Breast epithelium (tissue), 3 donors: ENCODE measurements at regions not wholly inside any gene's neighbourhood (a gene's known extent, or its start where the extent isn't known, plus 50 kb on each side); places are given as distances from the start of the nearest gene placed in this dataset.

Experiments
- POLR2A ChIP-seq: fragments of 450-650 bp; IDR thresholded peaks from one replicate; pipeline ENCODE4 v1.6.1; 2016; ENCODE audit warnings: antibody characterized with exemption, mild to moderate bottlenecking, moderate library complexity
- POLR2AphosphoS5 ChIP-seq, 3 donors: sonication (generic); formaldehyde crosslinking; IDR thresholded peaks; one replicate each; pipeline ENCODE4 v1.6.1; 2017; ENCODE audit warnings: antibody characterized with exemption in 3 of 3
- TF ChIP-seq, protein P1 (sequence below), 3 donors: fragments of 450-650 bp; IDR thresholded peaks; one replicate each; pipeline ENCODE4 v1.5.1; 2016 to 2017; ENCODE audit warnings: antibody characterized with exemption in 3 of 3, mild to moderate bottlenecking in 3 of 3, moderate library complexity in 3 of 3

DNA sequence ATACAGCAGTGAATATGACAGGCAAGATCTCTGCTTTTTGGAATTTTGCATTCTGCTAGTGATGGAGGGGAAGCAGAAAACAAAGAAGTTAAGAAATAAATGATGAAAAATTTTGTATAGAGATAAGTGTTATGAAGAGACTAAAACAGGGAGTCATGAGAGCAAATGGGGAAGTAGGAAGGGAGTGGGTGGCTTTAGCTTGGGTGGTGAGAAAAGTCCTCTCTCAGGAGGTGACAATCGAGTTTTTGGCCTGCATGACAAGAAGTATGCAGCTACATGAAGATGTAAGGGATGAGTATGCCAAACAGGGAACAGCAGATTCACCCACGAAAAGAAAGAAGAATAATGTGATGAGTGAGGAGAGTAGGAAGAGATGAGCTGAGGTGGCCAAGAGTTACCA is 80.7 kb upstream of the MPPED2 start:
- TF ChIP-seq, protein P1, sequence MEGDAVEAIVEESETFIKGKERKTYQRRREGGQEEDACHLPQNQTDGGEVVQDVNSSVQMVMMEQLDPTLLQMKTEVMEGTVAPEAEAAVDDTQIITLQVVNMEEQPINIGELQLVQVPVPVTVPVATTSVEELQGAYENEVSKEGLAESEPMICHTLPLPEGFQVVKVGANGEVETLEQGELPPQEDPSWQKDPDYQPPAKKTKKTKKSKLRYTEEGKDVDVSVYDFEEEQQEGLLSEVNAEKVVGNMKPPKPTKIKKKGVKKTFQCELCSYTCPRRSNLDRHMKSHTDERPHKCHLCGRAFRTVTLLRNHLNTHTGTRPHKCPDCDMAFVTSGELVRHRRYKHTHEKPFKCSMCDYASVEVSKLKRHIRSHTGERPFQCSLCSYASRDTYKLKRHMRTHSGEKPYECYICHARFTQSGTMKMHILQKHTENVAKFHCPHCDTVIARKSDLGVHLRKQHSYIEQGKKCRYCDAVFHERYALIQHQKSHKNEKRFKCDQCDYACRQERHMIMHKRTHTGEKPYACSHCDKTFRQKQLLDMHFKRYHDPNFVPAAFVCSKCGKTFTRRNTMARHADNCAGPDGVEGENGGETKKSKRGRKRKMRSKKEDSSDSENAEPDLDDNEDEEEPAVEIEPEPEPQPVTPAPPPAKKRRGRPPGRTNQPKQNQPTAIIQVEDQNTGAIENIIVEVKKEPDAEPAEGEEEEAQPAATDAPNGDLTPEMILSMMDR (IDR thresholded peaks at IDR 0.05): no peak
- TF ChIP-seq POLR2A (no peak), POLR2AphosphoS5 (IDR thresholded peaks at IDR 0.05) (no peak)
